AG04450 (cell line): ENCODE measurements at regions not wholly inside any gene's neighbourhood (a gene's known extent, or its start where the extent isn't known, plus 50 kb on each side); places are given as distances from the start of the nearest gene placed in this dataset.
"Not testable (repeated sequence)": the region's sequence is repeated elsewhere in the genome, so short reads cannot be mapped to it uniquely, and the experiment has no call there.

Experiments used
- CTCF ChIA-PET: fragments of 300-600, 350-600 bp; formaldehyde crosslinking; extraction: SDS; loops from one replicate; lab custom pipeline; 2022; ENCODE audit warnings: antibody characterized with exemption, inconsistent platforms; lab: Charles Lee
- POLR2A ChIA-PET: fragments of 350-600 bp; formaldehyde crosslinking; extraction: SDS; loops from one replicate; lab custom pipeline; 2021; ENCODE audit warnings: antibody characterized with exemption, inconsistent platforms; lab: Yijun Ruan, JAX
- DNase-seq: peaks from one replicate; pipeline ENCODE4 v3.0.0-alpha.2; 2011; ENCODE audit warnings: low read depth, low spot score
- H3K27ac ChIP-seq: one replicate; pipeline ENCODE4 v1.5.1; 2012; ENCODE audit warnings: low read depth, low read length, control low read depth
- H3K27me3 ChIP-seq: one replicate; pipeline ENCODE4 v1.6.0; 2012; ENCODE audit warnings: low read length; ENCODE audit not compliant: control insufficient read depth, insufficient read depth
- H3K4me3 ChIP-seq: 2 replicates; pipeline ENCODE4 v1.5.1; 2011; ENCODE audit warnings: mild to moderate bottlenecking, low read depth, low read length, control low read depth
- H3K9me3 ChIP-seq: 2 replicates; pipeline ENCODE4 v1.5.1; 2012; ENCODE audit warnings: low read length; ENCODE audit not compliant: control insufficient read depth, insufficient read depth
- TF ChIP-seq, protein P1 (sequence below): IDR thresholded peaks from 2 replicates; pipeline ENCODE4 v1.5.1; 2011; ENCODE audit warnings: low read depth, low read length, control low read depth, inconsistent platforms

DNA sequence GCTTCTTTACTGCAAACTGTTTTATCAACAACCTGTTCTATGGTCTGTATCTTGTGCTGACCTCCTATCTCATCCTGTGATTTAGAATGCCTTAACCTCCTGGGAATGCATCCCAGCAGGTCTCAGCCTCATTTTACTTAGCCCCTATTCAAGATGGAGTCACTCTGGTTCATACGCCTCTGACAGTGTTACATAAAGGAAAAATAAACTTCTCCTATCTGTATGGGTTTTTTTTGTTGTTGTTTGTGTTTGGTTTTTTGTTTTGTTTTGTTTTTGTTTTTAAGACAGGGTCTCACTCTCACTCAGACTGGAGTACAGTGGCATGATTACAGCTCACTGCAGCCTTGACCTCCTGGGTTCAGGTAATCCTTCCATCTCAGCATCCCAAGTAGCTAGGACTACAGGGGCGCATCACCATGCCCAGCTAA lies 62.1 kb downstream of the RESF1 start:
- DNase-seq = no peak
- Histone ChIP-seq H3K27ac (no peak overlapping the region), H3K4me3 (no peak overlapping the region), H3K9me3 (no peaks in the 10 kb centered on the region), H3K27me3 (no peaks in the 10 kb centered on the region)
- TF ChIP-seq, protein P1, sequence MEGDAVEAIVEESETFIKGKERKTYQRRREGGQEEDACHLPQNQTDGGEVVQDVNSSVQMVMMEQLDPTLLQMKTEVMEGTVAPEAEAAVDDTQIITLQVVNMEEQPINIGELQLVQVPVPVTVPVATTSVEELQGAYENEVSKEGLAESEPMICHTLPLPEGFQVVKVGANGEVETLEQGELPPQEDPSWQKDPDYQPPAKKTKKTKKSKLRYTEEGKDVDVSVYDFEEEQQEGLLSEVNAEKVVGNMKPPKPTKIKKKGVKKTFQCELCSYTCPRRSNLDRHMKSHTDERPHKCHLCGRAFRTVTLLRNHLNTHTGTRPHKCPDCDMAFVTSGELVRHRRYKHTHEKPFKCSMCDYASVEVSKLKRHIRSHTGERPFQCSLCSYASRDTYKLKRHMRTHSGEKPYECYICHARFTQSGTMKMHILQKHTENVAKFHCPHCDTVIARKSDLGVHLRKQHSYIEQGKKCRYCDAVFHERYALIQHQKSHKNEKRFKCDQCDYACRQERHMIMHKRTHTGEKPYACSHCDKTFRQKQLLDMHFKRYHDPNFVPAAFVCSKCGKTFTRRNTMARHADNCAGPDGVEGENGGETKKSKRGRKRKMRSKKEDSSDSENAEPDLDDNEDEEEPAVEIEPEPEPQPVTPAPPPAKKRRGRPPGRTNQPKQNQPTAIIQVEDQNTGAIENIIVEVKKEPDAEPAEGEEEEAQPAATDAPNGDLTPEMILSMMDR = no peak
- CTCF ChIA-PET = no interaction called here
- POLR2A ChIA-PET = interaction anchor here (0.6 kb wide), 1 partner anchor 327 kb away, joined by 4 read pairs; no protein-coding TSS in a partner anchor

DNA sequence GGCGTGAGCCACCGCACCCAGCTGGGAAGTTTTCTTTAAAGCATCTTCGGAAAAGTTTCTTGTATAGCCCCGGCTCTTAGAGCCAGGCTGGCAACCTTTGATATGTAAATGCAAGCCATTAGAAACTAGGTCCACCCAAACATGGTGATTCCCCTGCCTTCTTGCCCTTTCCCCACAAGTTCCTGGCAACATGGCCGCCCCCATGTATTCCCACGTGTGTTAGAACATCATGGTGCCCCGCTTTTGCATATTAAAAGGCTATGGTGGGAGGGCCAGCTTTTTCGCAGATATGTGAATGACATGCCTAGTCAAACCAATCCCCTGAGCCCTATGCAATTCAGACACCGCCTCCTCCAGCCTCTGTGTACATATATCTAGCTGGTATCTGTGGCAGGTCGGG lies 63.2 kb downstream of the RESF1 start:
- H3K27me3 ChIP-seq, POLR2A ChIA-PET, DNase-seq, H3K9me3 ChIP-seq, H3K4me3 ChIP-seq, H3K27ac ChIP-seq, CTCF ChIA-PET: not testable (repeated sequence)

DNA sequence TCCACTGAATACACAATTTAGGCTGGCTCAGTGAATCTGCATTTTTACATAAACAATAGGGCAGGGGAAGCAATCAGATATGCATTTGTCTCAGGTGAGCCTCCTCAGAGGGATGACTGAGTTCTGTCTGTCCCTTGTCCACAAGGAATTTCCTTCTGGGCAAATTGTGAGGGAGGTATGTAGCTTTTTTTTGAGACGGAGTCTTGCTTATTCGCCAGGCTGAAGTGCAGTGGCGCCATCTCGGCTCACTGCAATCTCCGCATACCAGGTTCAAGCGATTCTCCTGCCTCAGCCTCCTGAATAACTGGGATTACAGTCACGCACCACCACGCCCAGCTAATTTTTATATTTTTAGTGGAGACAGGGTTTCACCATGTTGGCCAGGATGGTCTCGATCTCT lies 64.6 kb downstream of the RESF1 start:
- H3K9me3 ChIP-seq, DNase-seq, POLR2A ChIA-PET, H3K27ac ChIP-seq, H3K27me3 ChIP-seq, H3K4me3 ChIP-seq: not testable (repeated sequence)
- CTCF ChIA-PET = interaction anchor here (1.4 kb wide), 1 partner anchor 36 kb away, joined by 5 read pairs; no protein-coding TSS in a partner anchor

DNA sequence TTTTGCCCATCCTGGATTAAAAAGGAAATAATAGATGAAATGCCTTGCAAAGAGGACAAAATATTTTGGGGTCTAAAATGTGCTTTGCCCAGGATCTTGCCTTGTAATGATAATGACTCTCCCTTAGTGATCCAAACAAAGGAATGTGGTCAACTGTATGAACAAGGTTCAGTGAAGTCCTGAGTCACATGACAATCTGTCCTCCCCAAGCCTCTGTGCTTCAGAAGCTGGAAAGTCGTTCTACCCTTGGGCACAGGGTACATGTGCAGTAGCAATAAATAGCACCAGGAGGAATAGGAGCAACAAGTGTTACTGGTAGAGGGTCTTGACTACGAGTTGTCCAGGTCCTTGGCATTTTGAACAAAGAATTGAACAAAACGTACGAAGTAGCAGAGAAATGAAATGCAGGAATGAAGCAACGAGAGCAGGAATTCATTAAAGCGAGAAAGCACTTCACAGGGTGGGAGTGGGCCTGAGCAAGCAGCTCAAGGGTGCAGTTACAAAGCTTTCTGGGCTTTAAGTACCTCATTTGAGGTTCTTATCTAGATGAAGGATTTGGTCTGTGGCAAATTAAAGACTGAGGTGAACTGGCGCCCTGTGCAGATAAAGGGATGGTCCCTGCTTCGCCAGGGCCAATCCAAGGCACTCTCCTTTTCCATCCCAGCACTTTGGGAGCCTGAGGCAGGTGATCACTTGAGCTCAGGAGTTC lies 65.8 kb downstream of the RESF1 start:
- H3K27ac ChIP-seq = no peak overlapping the region
- CTCF ChIA-PET = no interaction called here
- no peak for DNase-seq
- no peak overlapping the region for H3K4me3 ChIP-seq
- TF ChIP-seq, protein P1 = no peak
- H3K9me3 ChIP-seq = no peaks in the 10 kb centered on the region
- POLR2A ChIA-PET = no interaction called here
- peaks cover 2% of the 10 kb centered on the region for H3K27me3 ChIP-seq

DNA sequence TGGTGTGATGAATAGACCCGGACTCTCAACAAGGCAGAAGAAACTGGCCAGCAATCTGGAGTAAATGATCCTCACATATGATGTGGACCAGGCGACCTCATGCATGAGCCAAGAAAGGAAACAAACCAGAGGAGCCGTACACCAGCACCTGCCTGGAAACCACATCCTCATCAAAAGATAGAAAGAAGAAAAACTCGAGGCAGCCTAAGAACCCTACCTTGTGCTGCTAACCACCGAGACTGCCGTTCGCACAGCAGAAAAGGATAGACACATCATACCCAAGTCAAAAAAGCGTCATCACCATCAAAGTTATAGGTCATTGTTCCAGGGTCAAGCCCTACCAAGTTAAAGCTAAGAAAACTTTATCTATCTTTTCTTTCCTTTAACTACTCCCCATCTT lies 66.7 kb downstream of the RESF1 start:
- Histone ChIP-seq H3K9me3 (no peaks in the 10 kb centered on the region), H3K27me3 (peaks cover 2% of the 10 kb centered on the region), H3K27ac (no peak overlapping the region), H3K4me3 (no peak overlapping the region)
- DNase-seq = no peak
- TF ChIP-seq, protein P1 = no peak
- ChIA-PET CTCF (interaction anchor here (0.6 to 1.3 kb wide), 2 partner anchors 344 to 545 kb away, joined by 3 to 4 read pairs; no protein-coding TSS in a partner anchor), POLR2A (interaction anchor here (0.7 kb wide), 1 partner anchor 373 kb away, joined by 11 read pairs; no protein-coding TSS in a partner anchor)

DNA sequence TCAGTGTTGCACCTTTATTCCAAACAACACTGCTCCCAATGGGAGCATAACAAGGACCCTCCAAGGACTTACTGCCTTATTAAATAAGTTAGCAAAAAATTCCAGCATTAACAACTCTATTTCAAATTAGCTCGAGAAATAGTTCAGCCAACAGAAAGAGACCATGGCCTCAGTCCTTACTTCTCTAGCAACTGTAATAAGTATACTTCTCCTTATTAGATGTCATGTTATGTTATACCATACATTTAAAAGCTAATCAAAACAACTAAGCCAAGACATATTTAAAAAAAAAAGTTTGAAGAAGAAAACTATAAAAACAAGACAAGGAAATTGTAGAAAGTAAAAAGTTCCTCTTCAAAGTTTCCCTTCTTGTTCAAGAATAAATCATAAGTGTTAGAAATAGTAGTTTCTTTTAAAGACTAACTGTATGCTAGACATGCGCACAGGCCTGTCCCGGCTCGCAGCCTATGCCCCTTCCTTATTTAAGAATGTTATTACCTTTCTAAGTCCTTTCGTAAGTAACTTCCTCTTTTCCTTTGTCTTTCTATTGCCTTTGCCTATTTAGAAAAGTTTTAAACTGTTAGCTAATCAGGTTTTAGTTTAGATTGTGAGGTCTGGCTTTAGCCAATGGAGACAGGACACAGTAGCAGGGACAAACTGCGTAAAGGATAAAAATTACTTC lies 68.6 kb downstream of the RESF1 start:
- ChIA-PET POLR2A (no interaction called here), CTCF (interaction anchor here (0.6 to 1.0 kb wide), 2 partner anchors 147 to 285 kb away, joined by 3 read pairs; no protein-coding TSS in a partner anchor)
- TF ChIP-seq, protein P1 = no peak
- H3K27ac ChIP-seq = no peak overlapping the region
- peaks cover 8% of the 10 kb centered on the region for H3K27me3 ChIP-seq
- no peaks in the 10 kb centered on the region for H3K9me3 ChIP-seq
- no peak overlapping the region for H3K4me3 ChIP-seq
- DNase-seq = no peak
